HG03571 (cell line): ENCODE measurements at regions not wholly inside any gene's neighbourhood (a gene's known extent, or its start where the extent isn't known, plus 50 kb on each side); places are given as distances from the start of the nearest gene placed in this dataset.
"Not testable (repeated sequence)": the region's sequence is repeated elsewhere in the genome, so short reads cannot be mapped to it uniquely, and the experiment has no call there.

ENCODE experiments used
- ATAC-seq: cut with Tn5 transposase; IDR thresholded peaks from one replicate; pipeline ENCODE4 v1.9.1; 2021; ENCODE audit not compliant: unreplicated experiment

- no peak for ATAC-seq
Measured at GRCh38 chr1:234833646-234834045, 223.7 kb upstream of the IRF2BP2 start.

GRCh38 chr1:234833118-234833517 lies 223.1 kb upstream of the IRF2BP2 start:
- ATAC-seq = no peak

GRCh38 chr1:234827656-234828055 lies 217.7 kb upstream of the IRF2BP2 start:
- no peak for ATAC-seq

- ATAC-seq = no peak
Measured at GRCh38 chr1:234827181-234827580, 217.2 kb upstream of the IRF2BP2 start.

GRCh38 chr1:234826352-234826751 lies 216.4 kb upstream of the IRF2BP2 start:
- no peak for ATAC-seq

- no peak for ATAC-seq
Measured at GRCh38 chr1:234825498-234826165, 215.7 kb upstream of the IRF2BP2 start.

GRCh38 chr1:234824836-234825235 lies 214.9 kb upstream of the IRF2BP2 start:
- not testable (repeated sequence) for ATAC-seq

GRCh38 chr1:234823191-234824176 lies 213.5 kb upstream of the IRF2BP2 start:
- ATAC-seq = no peak

- ATAC-seq = no peak
Measured at GRCh38 chr1:234821840-234822239, 211.9 kb upstream of the IRF2BP2 start.

GRCh38 chr1:234820597-234820996 lies 210.6 kb upstream of the IRF2BP2 start:
- no peak for ATAC-seq

GRCh38 chr1:234819845-234820244 lies 209.9 kb upstream of the IRF2BP2 start:
- ATAC-seq = not testable (repeated sequence)

- ATAC-seq = not testable (repeated sequence)
Measured at GRCh38 chr1:234818040-234818387, 208.0 kb upstream of the IRF2BP2 start.

- ATAC-seq = not testable (repeated sequence)
Measured at GRCh38 chr1:234817313-234818039, 207.5 kb upstream of the IRF2BP2 start.

- not testable (repeated sequence) for ATAC-seq
Measured at GRCh38 chr1:234816864-234817263, 206.9 kb upstream of the IRF2BP2 start.

GRCh38 chr1:234816186-234816851 lies 206.3 kb upstream of the IRF2BP2 start:
- ATAC-seq = not testable (repeated sequence)

- not testable (repeated sequence) for ATAC-seq
Measured at GRCh38 chr1:234815295-234815815, 205.4 kb upstream of the IRF2BP2 start.

GRCh38 chr1:234814235-234814634 lies 204.3 kb upstream of the IRF2BP2 start:
- ATAC-seq = not testable (repeated sequence)

GRCh38 chr1:234811824-234812223 lies 201.8 kb upstream of the IRF2BP2 start:
- ATAC-seq = not testable (repeated sequence)

- ATAC-seq = not testable (repeated sequence)
Measured at GRCh38 chr1:234810726-234811125, 200.7 kb upstream of the IRF2BP2 start.

GRCh38 chr1:234809854-234810245 lies 199.9 kb upstream of the IRF2BP2 start:
- not testable (repeated sequence) for ATAC-seq
